Mucosa of rectum (tissue), 2 donors: ENCODE measurements at regions not wholly inside any gene's neighbourhood (a gene's known extent, or its start where the extent isn't known, plus 50 kb on each side); places are given as distances from the start of the nearest gene placed in this dataset.

Experiments
- H3K27ac ChIP-seq, 2 donors: one replicate each; pipeline ENCODE4 v1.7.0; 2013; ENCODE audit warnings: inconsistent platforms in 2 of 2, low read depth in 2 of 2, low read length in 2 of 2
- H3K27me3 ChIP-seq, 2 donors: one replicate each; pipeline ENCODE4 v1.7.0; 2013; ENCODE audit warnings: low read length in 2 of 2; ENCODE audit not compliant: control insufficient read depth in 2 of 2, insufficient read depth in 2 of 2
- H3K36me3 ChIP-seq, 2 donors: one replicate each; pipeline ENCODE4 v1.7.0; 2013; ENCODE audit warnings: low read length in 2 of 2; ENCODE audit not compliant: control insufficient read depth in 2 of 2, insufficient read depth in 2 of 2
- H3K4me1 ChIP-seq, 2 donors: one replicate each; pipeline ENCODE4 v1.7.0; 2013; ENCODE audit warnings: low read length in 2 of 2, mild to moderate bottlenecking in 1 of 2; ENCODE audit not compliant: control insufficient read depth in 2 of 2, insufficient read depth in 2 of 2
- H3K4me3 ChIP-seq, 2 donors: one replicate each; pipeline ENCODE4 v1.7.0; 2013; ENCODE audit warnings: low read length in 2 of 2
- H3K9ac ChIP-seq, 2 donors: one replicate each; pipeline ENCODE4 v1.7.0; 2013; ENCODE audit warnings: low read length in 2 of 2, low read depth in 1 of 2, mild to moderate bottlenecking in 1 of 2
- H3K9me3 ChIP-seq, 2 donors: one replicate each; pipeline ENCODE4 v1.7.0; 2013; ENCODE audit warnings: low read length in 2 of 2; ENCODE audit not compliant: control insufficient read depth in 2 of 2
- donor health status: healthy.
- donor health status: Normal muscosa, but diverticular disease.

GRCh38 chr1:94326329-94326728 is 88.9 kb upstream of the ARHGAP29 start:
- Histone ChIP-seq H3K27me3 (no peaks in the 10 kb centered on the region), H3K9me3 (no peaks in the 10 kb centered on the region), H3K27ac (no peak overlapping the region), H3K36me3 (no peaks in the 10 kb centered on the region), H3K4me3 (no peak overlapping the region), H3K4me1 (peaks cover 4% of the 10 kb centered on the region in 2 donors), H3K9ac (no peak overlapping the region)

GRCh38 chr1:94325377-94326302 is 88.3 kb upstream of the ARHGAP29 start:
- H3K36me3 ChIP-seq = no peaks in the 10 kb centered on the region
- H3K9me3 ChIP-seq = no peaks in the 10 kb centered on the region
- H3K4me3 ChIP-seq = no peak overlapping the region
- no peaks in the 10 kb centered on the region for H3K27me3 ChIP-seq
- H3K9ac ChIP-seq = no peak overlapping the region
- peak overlapping the region in 1 of 2 donors; percentile 13 for H3K27ac ChIP-seq
- H3K4me1 ChIP-seq = peaks cover 4% of the 10 kb centered on the region in 2 donors

- Histone ChIP-seq H3K27me3 (no peaks in the 10 kb centered on the region), H3K9me3 (no peaks in the 10 kb centered on the region), H3K27ac (no peak overlapping the region), H3K9ac (no peak overlapping the region), H3K4me3 (no peak overlapping the region), H3K36me3 (no peaks in the 10 kb centered on the region), H3K4me1 (peaks cover 4% of the 10 kb centered on the region in 2 donors)
Measured at GRCh38 chr1:94324178-94324544, 86.8 kb upstream of the ARHGAP29 start.

- H3K4me1 ChIP-seq = peaks cover 4% of the 10 kb centered on the region in 2 donors
- no peak overlapping the region for H3K9ac ChIP-seq
- H3K4me3 ChIP-seq = no peak overlapping the region
- no peaks in the 10 kb centered on the region for H3K36me3 ChIP-seq
- H3K27ac ChIP-seq = no peak overlapping the region
- H3K9me3 ChIP-seq = no peaks in the 10 kb centered on the region
- H3K27me3 ChIP-seq = no peaks in the 10 kb centered on the region
Measured at GRCh38 chr1:94323311-94324177, 86.2 kb upstream of the ARHGAP29 start.

GRCh38 chr1:94322696-94323095 is 85.3 kb upstream of the ARHGAP29 start:
- Histone ChIP-seq H3K27me3 (no peaks in the 10 kb centered on the region), H3K4me3 (no peak overlapping the region), H3K36me3 (no peaks in the 10 kb centered on the region), H3K9me3 (no peaks in the 10 kb centered on the region), H3K27ac (no peak overlapping the region), H3K4me1 (peaks cover 4% of the 10 kb centered on the region in 2 donors), H3K9ac (no peak overlapping the region)

DNA sequence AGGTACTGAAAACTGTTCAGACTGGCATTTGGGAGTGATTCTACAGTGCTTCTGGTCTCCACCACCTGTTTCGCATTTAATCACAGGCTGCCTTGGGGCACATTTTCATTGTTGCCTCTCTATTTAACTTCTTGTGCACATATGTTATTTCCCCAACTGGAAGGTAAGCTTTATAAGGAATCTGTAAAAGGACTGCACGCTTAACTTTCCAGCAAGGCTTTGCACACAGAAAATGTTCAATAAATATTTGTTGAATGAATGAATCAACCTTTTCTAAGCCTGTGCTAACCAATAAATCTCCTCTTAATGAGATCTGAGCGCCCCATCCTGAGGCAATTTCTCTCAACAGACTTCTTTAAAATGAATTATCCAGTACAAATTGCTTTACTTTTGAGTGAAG is 84.3 kb upstream of the ARHGAP29 start:
- no peaks in the 10 kb centered on the region for H3K36me3 ChIP-seq
- no peak overlapping the region for H3K9ac ChIP-seq
- no peaks in the 10 kb centered on the region for H3K9me3 ChIP-seq
- H3K4me3 ChIP-seq = no peak overlapping the region
- H3K27me3 ChIP-seq = no peaks in the 10 kb centered on the region
- no peak overlapping the region for H3K27ac ChIP-seq
- H3K4me1 ChIP-seq = peaks cover 4% of the 10 kb centered on the region in 2 donors

- Histone ChIP-seq H3K9ac (no peak overlapping the region), H3K27me3 (no peaks in the 10 kb centered on the region), H3K4me1 (peaks cover 0 to 5% of the 10 kb centered on the region in 2 donors), H3K4me3 (no peak overlapping the region), H3K36me3 (no peaks in the 10 kb centered on the region), H3K9me3 (no peaks in the 10 kb centered on the region), H3K27ac (no peak overlapping the region)
Measured at GRCh38 chr1:94319319-94320102, 82.1 kb upstream of the ARHGAP29 start.

GRCh38 chr1:94318505-94319030 is 81.2 kb upstream of the ARHGAP29 start:
- Histone ChIP-seq H3K4me1 (peaks cover 0 to 4% of the 10 kb centered on the region in 2 donors), H3K4me3 (no peak overlapping the region), H3K36me3 (no peaks in the 10 kb centered on the region), H3K27me3 (no peaks in the 10 kb centered on the region), H3K9me3 (no peaks in the 10 kb centered on the region), H3K27ac (no peak overlapping the region), H3K9ac (no peak overlapping the region)

- H3K9me3 ChIP-seq = no peaks in the 10 kb centered on the region
- no peak overlapping the region for H3K9ac ChIP-seq
- no peaks in the 10 kb centered on the region for H3K27me3 ChIP-seq
- H3K4me1 ChIP-seq = peaks cover 0 to 4% of the 10 kb centered on the region in 2 donors
- no peak overlapping the region for H3K27ac ChIP-seq
- H3K36me3 ChIP-seq = no peaks in the 10 kb centered on the region
- no peak overlapping the region for H3K4me3 ChIP-seq
Measured at GRCh38 chr1:94317790-94318188, 80.4 kb upstream of the ARHGAP29 start.
